ENCODE measurements at regions not wholly inside any gene's neighbourhood (a gene's known extent, or its start where the extent isn't known, plus 50 kb on each side); places are given as distances from the start of the nearest gene placed in this dataset.

DNA sequence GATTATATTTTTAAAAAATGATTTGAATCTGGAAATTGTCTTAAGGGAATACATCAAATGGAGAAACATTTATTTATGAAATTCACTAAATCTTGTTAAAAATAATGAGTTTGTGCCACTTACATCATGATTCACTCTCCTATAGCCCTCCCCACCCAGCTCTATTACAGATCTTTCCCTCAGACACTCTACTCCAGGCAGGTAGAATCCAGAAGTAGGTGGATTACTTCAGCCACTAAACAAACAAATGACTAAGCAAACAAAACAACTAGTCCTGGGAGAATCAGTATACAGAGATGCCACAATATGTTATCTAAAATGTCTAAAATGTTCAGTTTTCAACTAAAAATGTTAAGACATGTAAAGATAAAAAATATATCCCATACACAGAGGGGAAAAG is 608.1 kb upstream of the UBE2E2 start:
- Histone ChIP-seq H2AFZ (ENCODE audit: low read depth, low read length) (no peak overlapping the region), H3K9me3 (replicated peaks; ENCODE audit: control insufficient read depth, insufficient read depth, low read depth, low read length) (no peaks in the 10 kb centered on the region; the same call in 1 of the 2 replicates), H3K4me1 (replicated peaks in 1 of 2; ENCODE audit: control insufficient read depth in 2 of 2, insufficient read depth in 2 of 2, low read length in 2 of 2) (no peaks in the 10 kb centered on the region), H3K9ac (ENCODE audit: insufficient read depth in 1 of 2, low read depth in 2 of 2, low read length in 2 of 2) (no peak overlapping the region), H3K4me2 (ENCODE audit: insufficient read depth, low read length) (no peak overlapping the region), H3K27ac (ENCODE audit: extremely low read depth, low read depth, low read length) (no peak overlapping the region), H4K20me1 (replicated peaks; ENCODE audit: control insufficient read depth, insufficient read depth, low read length) (no peaks in the 10 kb centered on the region), H3K27me3 (ENCODE audit: control insufficient read depth in 2 of 2, insufficient read depth in 2 of 2, low read length in 2 of 2) (no peaks in the 10 kb centered on the region), H3K36me3 (ENCODE audit: control insufficient read depth, insufficient read depth, low read length) (no peaks in the 10 kb centered on the region), H3K79me2 (ENCODE audit: control insufficient read depth, insufficient read depth, low read length) (no peaks in the 10 kb centered on the region), H3K9me1 (ENCODE audit: control insufficient read depth, insufficient read depth, low read length) (no peaks in the 10 kb centered on the region), H3K4me3 (no peak overlapping the region)
- no peak for FAIRE-seq
- no peak for TF ChIP-seq RAD51 (IDR thresholded peaks at IDR 0.05; ENCODE audit: borderline replicate concordance, low read depth)
- TF ChIP-seq, protein P1, sequence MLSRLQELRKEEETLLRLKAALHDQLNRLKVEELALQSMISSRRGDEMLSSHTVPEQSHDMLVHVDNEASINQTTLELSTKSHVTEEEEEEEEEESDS (CRISPR knock-in tag; IDR thresholded peaks at IDR 0.05) = no peak
- TF ChIP-seq POLR2H (tag; IDR thresholded peaks at IDR 0.05; ENCODE audit: low read depth) = no peak
- no peak for TF ChIP-seq ZNF124 (CRISPR knock-in tag; IDR thresholded peaks at IDR 0.05)
- no peak for TF ChIP-seq KAT2B (IDR thresholded peaks at IDR 0.05; ENCODE audit: low read depth, low read length)
- no peak for DNase-seq (ENCODE audit: extremely low read depth in 1 of 4, low spot score in 3 of 4)
- ATAC-seq = no peak
- in situ Hi-C loops (cut with MboI) (no loop called here), intact Hi-C loops (cut with micrococcal nuclease) (no loop called here)
- CTCF ChIA-PET (ENCODE audit: low intra/inter-chr PET ratio) = no interaction called here
- POLR2A ChIA-PET = no interaction called here
- BruUV-seq (replicated peaks) = no TSS peak

DNA sequence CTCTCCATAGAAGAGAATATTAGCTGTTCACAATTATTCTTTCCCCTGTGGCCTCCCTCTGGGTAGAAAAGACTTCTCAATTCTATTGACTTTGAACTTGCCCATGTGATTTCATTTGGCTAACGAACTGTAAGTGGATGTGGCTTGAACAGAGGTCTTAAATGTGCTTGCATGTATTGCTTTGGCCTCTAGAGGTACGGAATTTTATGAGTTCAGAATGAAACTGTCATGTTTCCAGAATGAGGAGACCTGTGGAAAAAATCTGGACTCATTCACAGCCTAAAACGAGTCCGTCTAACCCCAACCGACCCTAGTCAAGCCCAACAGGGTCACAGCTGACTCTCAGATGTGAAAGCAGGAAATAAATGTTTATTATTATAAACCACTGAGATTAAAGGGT is 596.7 kb upstream of the UBE2E2 start:
- H3K27me3 ChIP-seq (ENCODE audit: control insufficient read depth in 2 of 2, insufficient read depth in 2 of 2, low read length in 2 of 2) = no peaks in the 10 kb centered on the region
- in situ Hi-C loops (cut with MboI) (no loop called here), intact Hi-C loops (cut with micrococcal nuclease) (no loop called here)
- no peaks in the 10 kb centered on the region for H3K9me1 ChIP-seq (ENCODE audit: control insufficient read depth, insufficient read depth, low read length)
- no peak overlapping the region for H3K4me2 ChIP-seq (ENCODE audit: insufficient read depth, low read length)
- H3K4me1 ChIP-seq (replicated peaks in 1 of 2; ENCODE audit: control insufficient read depth in 2 of 2, insufficient read depth in 2 of 2, low read length in 2 of 2) = no peaks in the 10 kb centered on the region
- FAIRE-seq (no peak), ATAC-seq (no peak), DNase-seq (ENCODE audit: extremely low read depth in 1 of 4, low spot score in 3 of 4) (no peak)
- no peak overlapping the region for H3K4me3 ChIP-seq
- CTCF ChIA-PET (ENCODE audit: low intra/inter-chr PET ratio) = no interaction called here
- WGBS (ENCODE audit: insufficient coverage, low coverage, missing lambda C conversion rate) = 2% methylated on average over 5 of the region's 5 CpGs
- no peak overlapping the region for H3K27ac ChIP-seq (ENCODE audit: extremely low read depth, low read depth, low read length)
- H3K36me3 ChIP-seq (ENCODE audit: control insufficient read depth, insufficient read depth, low read length) = no peaks in the 10 kb centered on the region
- no peak overlapping the region for H3K9ac ChIP-seq (ENCODE audit: insufficient read depth in 1 of 2, low read depth in 2 of 2, low read length in 2 of 2)
- POLR2A ChIA-PET = no interaction called here
- H3K79me2 ChIP-seq (ENCODE audit: control insufficient read depth, insufficient read depth, low read length) = no peaks in the 10 kb centered on the region
- no peaks in the 10 kb centered on the region; the same call in 1 of the 2 replicates for H3K9me3 ChIP-seq (replicated peaks; ENCODE audit: control insufficient read depth, insufficient read depth, low read depth, low read length)
- BruUV-seq (replicated peaks) = no TSS peak
- H4K20me1 ChIP-seq (replicated peaks; ENCODE audit: control insufficient read depth, insufficient read depth, low read length) = no peaks in the 10 kb centered on the region
- no peak overlapping the region for H2AFZ ChIP-seq (ENCODE audit: low read depth, low read length)
- no peak for TF ChIP-seq ZNF408 (CRISPR knock-in tag; IDR thresholded peaks at IDR 0.05; ENCODE audit: low read depth)
- TF ChIP-seq CBX8 (IDR thresholded peaks at IDR 0.05; ENCODE audit: borderline replicate concordance, extremely low read depth, low read depth, low read length, poor library complexity, severe bottlenecking) = no peak
- TF ChIP-seq ZNF324 (CRISPR knock-in tag; IDR thresholded peaks at IDR 0.05) = no peak
- no peak for TF ChIP-seq MYNN (IDR thresholded peaks at IDR 0.05)
- no peak for TF ChIP-seq MYNN (CRISPR knock-in tag; IDR thresholded peaks at IDR 0.05)
- no peak for TF ChIP-seq SMAD2 (IDR thresholded peaks at IDR 0.05; ENCODE audit: low read depth, low read length)
- TF ChIP-seq SRSF7 (optimal IDR thresholded peaks at IDR 0.05; ENCODE audit: low read depth, low read length) = no peak
- no peak for TF ChIP-seq SRSF3 (IDR thresholded peaks at IDR 0.05; ENCODE audit: insufficient read depth, low read length)
- TF ChIP-seq ZNF41 (CRISPR knock-in tag; conservative IDR thresholded peaks at IDR 0.05) = no peak
- TF ChIP-seq FOSL1 (tag; conservative IDR thresholded peaks at IDR 0.05) = no peak
- TF ChIP-seq SMARCC2 (IDR thresholded peaks at IDR 0.05; ENCODE audit: low read depth) = no peak
- TF ChIP-seq EZH2 (IDR thresholded peaks at IDR 0.05; ENCODE audit: borderline replicate concordance, low read depth, low read length) = no peak
- TF ChIP-seq SMARCE1 (IDR thresholded peaks at IDR 0.05) = no peak
- no peak for TF ChIP-seq PYGO2 (tag; IDR thresholded peaks at IDR 0.05)
